H1 (cell line): ENCODE measurements at regions not wholly inside any gene's neighbourhood (a gene's known extent, or its start where the extent isn't known, plus 50 kb on each side); places are given as distances from the start of the nearest gene placed in this dataset.

ENCODE experiments used
- CTCF ChIA-PET: fragments of 300-600 bp; sonication (Branson Sonifier 250); formaldehyde crosslinking; loops from one replicate; lab custom pipeline; 2021; ENCODE audit not compliant: partially characterized antibody; lab: Charles Lee
- POLR2A ChIA-PET: fragments of 300-600 bp; sonication (Branson Sonifier 250); formaldehyde crosslinking; loops from one replicate; lab custom pipeline; 2021; ENCODE audit warnings: inconsistent platforms; ENCODE audit not compliant: partially characterized antibody; lab: Charles Lee
- DNase-seq, 2 experiments: peaks; one replicate each; pipeline versions ENCODE4 v3.0.0 to v3.0.0-alpha.2; 2010 to 2022; ENCODE audit warnings: low spot score in 2 of 2, low read depth in 1 of 2, mixed read lengths in 1 of 2
- FAIRE-seq: peaks from 2 replicates; lab custom pipeline; 2011; peaks lifted over from hg19 to GRCh38; lab: Jason Lieb, UNC
- H2AFZ ChIP-seq: 2 replicates; pipeline ENCODE4 v1.8.1; 2012; ENCODE audit warnings: low read length, inconsistent platforms
- H2AK5ac ChIP-seq: 2 replicates; pipeline ENCODE4 v1.6.1; 2013; ENCODE audit warnings: low read depth, low read length
- H2BK120ac ChIP-seq: replicated peaks from 2 replicates; pipeline ENCODE3; 2013; ENCODE audit warnings: low read depth, low read length, inconsistent platforms
- H2BK12ac ChIP-seq: 2 replicates; pipeline ENCODE4 v1.6.1; 2013; ENCODE audit warnings: low read depth, low read length
- H2BK15ac ChIP-seq: 2 replicates; pipeline ENCODE4 v1.6.1; 2013; ENCODE audit warnings: low read length
- H2BK20ac ChIP-seq: 2 replicates; pipeline ENCODE4 v1.6.1; 2013; ENCODE audit warnings: low read length
- H2BK5ac ChIP-seq: 2 replicates; pipeline ENCODE4 v1.6.1; 2013; ENCODE audit warnings: low read depth, low read length
- H3K14ac ChIP-seq: 2 replicates; pipeline ENCODE4 v1.6.1; 2013; ENCODE audit warnings: inconsistent platforms; ENCODE audit not compliant: insufficient read length
- H3K18ac ChIP-seq: 2 replicates; pipeline ENCODE4 v1.6.1; 2013; ENCODE audit warnings: low read length; ENCODE audit errors: extremely low read depth
- H3K23ac ChIP-seq: 2 replicates; pipeline ENCODE4 v1.6.1; 2013; ENCODE audit warnings: inconsistent platforms; ENCODE audit not compliant: insufficient read length
- H3K23me2 ChIP-seq: 2 replicates; pipeline ENCODE4 v1.6.1; 2013; ENCODE audit warnings: low read depth, low read length
- H3K27ac ChIP-seq: 2 replicates; pipeline ENCODE4 v1.6.1; 2011; ENCODE audit warnings: low read depth, low read length, inconsistent platforms
- H3K27me3 ChIP-seq, 4 experiments: replicated peaks in 1 of 4; 1 replicate in 1 of 4; 2 replicates in 3 of 4; pipeline versions ENCODE4 v1.6.1 to v1.8.1; 2011 to 2013; ENCODE audit warnings: low read length in 3 of 4, mild to moderate bottlenecking in 3 of 4, inconsistent platforms in 2 of 4, mixed read lengths in 2 of 4, moderate library complexity in 1 of 4; ENCODE audit not compliant: control insufficient read depth in 3 of 4, insufficient read depth in 3 of 4; ENCODE audit errors: extremely low read depth in 1 of 4
- H3K36me3 ChIP-seq, 4 experiments: 2 replicates each; pipeline versions ENCODE4 v1.6.1 to v1.8.1; 2011 to 2013; ENCODE audit warnings: mild to moderate bottlenecking in 4 of 4, low read length in 3 of 4, moderate library complexity in 2 of 4, control low read depth in 1 of 4, inconsistent platforms in 1 of 4; ENCODE audit not compliant: insufficient read depth in 4 of 4, control insufficient read depth in 2 of 4
- H3K4ac ChIP-seq: replicated peaks from 2 replicates; pipeline ENCODE3; 2013; ENCODE audit warnings: low read length, low read depth, mixed read lengths, inconsistent platforms; ENCODE audit not compliant: insufficient read length
- H3K4me1 ChIP-seq, 4 experiments: replicated peaks in 1 of 4; 1 replicate in 1 of 4; 2 replicates in 3 of 4; pipeline versions ENCODE4 v1.6.1 to v1.8.1; 2011 to 2013; ENCODE audit warnings: low read length in 3 of 4, inconsistent platforms in 2 of 4, mixed read lengths in 1 of 4; ENCODE audit not compliant: insufficient read depth in 4 of 4, control insufficient read depth in 3 of 4
- H3K4me2 ChIP-seq, 2 experiments: 2 replicates each; pipeline versions ENCODE4 v1.6.1 to v1.8.1; 2011 to 2013; ENCODE audit warnings: low read depth in 2 of 2, low read length in 2 of 2, control low read depth in 1 of 2, inconsistent platforms in 1 of 2, mild to moderate bottlenecking in 1 of 2; ENCODE audit not compliant: insufficient read depth in 1 of 2
- H3K4me3 ChIP-seq, 4 experiments: fragments of 200-600, 300-600 bp in 1 of 4; sonication (generic), shearing (Covaris generic), sonication (Bioruptor Twin) in 1 of 4; 2 replicates each; pipeline versions ENCODE4 v1.5.1 to v1.8.1; 2011 to 2016; ENCODE audit warnings: low read length in 4 of 4, low read depth in 3 of 4, control low read depth in 2 of 4, inconsistent platforms in 2 of 4, mild to moderate bottlenecking in 2 of 4, mixed read lengths in 1 of 4, moderate library complexity in 1 of 4; ENCODE audit not compliant: insufficient read depth in 2 of 4; ENCODE audit errors: extremely low read depth in 1 of 4
- H3K56ac ChIP-seq: replicated peaks from 2 replicates; pipeline ENCODE3; 2013; ENCODE audit warnings: low read depth, mild to moderate bottlenecking, mixed read lengths, low read length, inconsistent platforms; ENCODE audit not compliant: insufficient read length
- H3K79me1 ChIP-seq: 2 replicates; pipeline ENCODE4 v1.6.1; 2013; ENCODE audit warnings: low read depth, low read length, control low read depth
- H3K79me2 ChIP-seq, 2 experiments: 2 replicates each; pipeline versions ENCODE4 v1.6.1 to v1.8.1; 2012 to 2013; ENCODE audit warnings: low read length in 2 of 2, mild to moderate bottlenecking in 2 of 2, inconsistent platforms in 1 of 2; ENCODE audit not compliant: insufficient read depth in 2 of 2, control insufficient read depth in 1 of 2
- H3K9ac ChIP-seq, 4 experiments: replicated peaks in 1 of 4; 1 replicate in 1 of 4; 2 replicates in 3 of 4; pipeline versions ENCODE4 v1.6.1 to v1.8.1; 2011 to 2013; ENCODE audit warnings: low read depth in 3 of 4, low read length in 3 of 4, control low read depth in 2 of 4, mild to moderate bottlenecking in 2 of 4, moderate library complexity in 2 of 4, inconsistent platforms in 1 of 4; ENCODE audit errors: extremely low read depth in 1 of 4
- H3K9me3 ChIP-seq, 2 experiments: 2 replicates each; pipeline versions ENCODE4 v1.6.1 to v1.8.1; 2012 to 2013; ENCODE audit warnings: mild to moderate bottlenecking in 2 of 2, moderate library complexity in 2 of 2, control low read depth in 1 of 2, inconsistent platforms in 1 of 2, low read depth in 1 of 2, low read length in 1 of 2, mixed read lengths in 1 of 2; ENCODE audit not compliant: insufficient read depth in 2 of 2
- H4K20me1 ChIP-seq, 2 experiments: replicated peaks in 1 of 2; 2 replicates each; pipeline versions ENCODE3 to v1.8.1; 2011 to 2013; ENCODE audit warnings: inconsistent platforms in 2 of 2, low read length in 2 of 2, mild to moderate bottlenecking in 1 of 2; ENCODE audit not compliant: insufficient read depth in 2 of 2, control insufficient read depth in 1 of 2
- H4K5ac ChIP-seq: 2 replicates; pipeline ENCODE4 v1.6.1; 2013; ENCODE audit warnings: low read length, low read depth, mixed read lengths, inconsistent platforms; ENCODE audit not compliant: insufficient read length
- H4K8ac ChIP-seq: 2 replicates; pipeline ENCODE4 v1.8.0; 2013; ENCODE audit warnings: mild to moderate bottlenecking, moderate library complexity, low read length, inconsistent platforms; ENCODE audit not compliant: insufficient read depth; ENCODE audit errors: extremely low read depth
- H4K91ac ChIP-seq: replicated peaks from 2 replicates; pipeline ENCODE3; 2013; ENCODE audit warnings: low read length, mixed read lengths, inconsistent platforms; ENCODE audit not compliant: insufficient read length
- BCL11A ChIP-seq, 2 experiments: IDR thresholded peaks; one replicate each; pipeline ENCODE4 v1.6.1; 2011; ENCODE audit warnings: low read depth in 2 of 2, low read length in 2 of 2, mild to moderate bottlenecking in 2 of 2
- EZH2 ChIP-seq: fragments of 200-600 bp; sonication (generic); IDR thresholded peaks from 2 replicates; pipeline ENCODE4 v1.7.1; 2012; ENCODE audit warnings: low read depth, mild to moderate bottlenecking, moderate library complexity, low read length, inconsistent platforms; ENCODE audit not compliant: severe bottlenecking
- JUN ChIP-seq: IDR thresholded peaks from 2 replicates; pipeline ENCODE4 v1.6.1; 2011; ENCODE audit warnings: low read depth, mild to moderate bottlenecking, improper control_type of control experiment, low read length
- KDM1A ChIP-seq: fragments of 200-600, 300-600 bp; sonication (generic); IDR thresholded peaks from 2 replicates; pipeline ENCODE4 v1.7.1; 2016; ENCODE audit warnings: mild to moderate bottlenecking, low read length, borderline replicate concordance
- MAFK ChIP-seq: IDR thresholded peaks from 2 replicates; pipeline ENCODE4 v1.6.1; 2012; ENCODE audit warnings: low read depth, mild to moderate bottlenecking, improper control_type of control experiment, low read length
- NANOG ChIP-seq: IDR thresholded peaks from 2 replicates; pipeline ENCODE4 v1.6.1; 2011; ENCODE audit warnings: low read length, low read depth, mild to moderate bottlenecking, inconsistent platforms; ENCODE audit not compliant: insufficient read depth, poor library complexity, severe bottlenecking
- PHF8 ChIP-seq: fragments of 200-600 bp; sonication (generic); conservative IDR thresholded peaks from 2 replicates; pipeline ENCODE4 v1.7.1; 2012; ENCODE audit warnings: low read depth, mild to moderate bottlenecking, inconsistent platforms, low read length, moderate library complexity
- RAD21 ChIP-seq, 2 experiments: IDR thresholded peaks in 1 of 2; conservative IDR thresholded peaks in 1 of 2; 2 replicates each; pipeline ENCODE4 v1.6.1; 2011; ENCODE audit warnings: low read depth in 2 of 2, low read length in 2 of 2, improper control_type of control experiment in 1 of 2, inconsistent platforms in 1 of 2, mild to moderate bottlenecking in 1 of 2, moderate library complexity in 1 of 2
- SIRT6 ChIP-seq: IDR thresholded peaks from one replicate; pipeline ENCODE4 v1.7.1; 2012; ENCODE audit warnings: low read length, inconsistent platforms
- SP4 ChIP-seq: IDR thresholded peaks from 2 replicates; pipeline ENCODE4 v1.6.1; 2012; ENCODE audit warnings: low read length, inconsistent platforms
- TAF7 ChIP-seq: optimal IDR thresholded peaks from 2 replicates; pipeline ENCODE3; 2011; ENCODE audit warnings: low read depth, mild to moderate bottlenecking, inconsistent platforms, low read length, moderate library complexity, borderline replicate concordance
- TCF12 ChIP-seq: IDR thresholded peaks from 2 replicates; pipeline ENCODE4 v1.6.1; 2011; ENCODE audit warnings: low read depth, mild to moderate bottlenecking, low read length
- TEAD4 ChIP-seq: IDR thresholded peaks from 2 replicates; pipeline ENCODE4 v1.6.1; 2012; ENCODE audit warnings: low read depth, low read length, inconsistent platforms, mixed read lengths
- WGBS, 2 experiments: shearing (Covaris generic) in 1 of 2; methylation state at CpG; one replicate each; pipeline versions ENCODE4 v1.1.6 to v1.1.7; 2013 to 2015; ENCODE audit warnings: low lambda C conversion rate in 2 of 2, mixed read lengths in 2 of 2, inconsistent platforms in 1 of 2, low coverage in 1 of 2, missing lambda C conversion rate in 1 of 2; ENCODE audit not compliant: insufficient replicate concordance in 2 of 2, insufficient coverage in 1 of 2, insufficient read length in 1 of 2; ENCODE audit errors: extremely low coverage in 1 of 2, missing lambda C conversion rate in 1 of 2; 5-methylcytosine and 5-hydroxymethylcytosine counted together

DNA sequence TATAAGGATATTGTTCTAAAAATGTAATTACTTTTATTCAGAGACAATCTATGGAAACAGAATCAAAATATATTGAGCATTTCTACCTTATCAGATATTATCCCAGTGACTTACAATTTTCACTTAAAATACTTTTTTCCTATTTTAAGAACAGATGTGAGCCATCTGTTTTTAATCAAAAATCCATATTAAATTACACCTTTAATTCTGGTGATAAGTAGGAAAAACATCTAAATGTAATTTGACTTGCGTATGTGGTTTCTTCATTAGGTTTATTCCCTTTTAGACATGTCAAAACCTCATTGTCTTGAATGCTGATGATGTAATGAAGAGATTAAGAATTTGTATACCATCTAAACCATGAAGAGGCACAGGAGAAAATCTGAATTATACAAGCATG lies 1118.8 kb upstream of the TMPRSS15 start:
- Histone ChIP-seq H3K23me2 (no peaks in the 10 kb centered on the region), H3K4me3 (no peak overlapping the region), H4K8ac (no peak overlapping the region), H3K79me2 (no peaks in the 10 kb centered on the region), H3K27ac (no peak overlapping the region), H4K5ac (no peak overlapping the region), H4K91ac (no peak overlapping the region), H2BK5ac (no peak overlapping the region), H2AK5ac (no peak overlapping the region), H3K18ac (no peak overlapping the region), H2BK20ac (no peak overlapping the region), H2BK12ac (no peak overlapping the region), H3K36me3 (no peaks in the 10 kb centered on the region), H3K9ac (no peak overlapping the region), H3K79me1 (no peaks in the 10 kb centered on the region), H3K23ac (no peak overlapping the region), H2BK120ac (no peak overlapping the region), H2BK15ac (no peak overlapping the region), H3K4ac (no peak overlapping the region), H2AFZ (no peak overlapping the region), H4K20me1 (no peaks in the 10 kb centered on the region), H3K4me2 (no peak overlapping the region), H3K14ac (no peak overlapping the region), H3K9me3 (no peaks in the 10 kb centered on the region), H3K4me1 (no peaks in the 10 kb centered on the region), H3K27me3 (no peaks in the 10 kb centered on the region)
- WGBS, 2 experiments, result 25% methylated on average over 1 of the region's 1 CpG; no CpG with 5 or more reads in 1 of the 2 experiments
- ChIA-PET POLR2A (no interaction called here), CTCF (interaction anchor here (0.6 to 1.0 kb wide), 2 partner anchors 14 to 982 kb away, joined by 3 to 4 read pairs; no protein-coding TSS in a partner anchor)
- no peak for DNase-seq
- no peak for FAIRE-seq
- TF ChIP-seq SP4 (no peak), TCF12 (no peak), TEAD4 (no peak), MAFK (no peak), TAF7 (no peak), BCL11A (IDR thresholded peaks at IDR 0.05; ENCODE audit: low read depth in 2 of 2, low read length in 2 of 2) (no peak), EZH2 (no peak), JUN (no peak), RAD21 (IDR thresholded peaks at IDR 0.05 in 1 of 2, conservative IDR thresholded peaks at IDR 0.05 in 1 of 2; ENCODE audit: low read depth in 2 of 2, low read length in 2 of 2) (no peak), KDM1A (no peak), SIRT6 (no peak), NANOG (no peak), PHF8 (no peak)
- TF ChIP-seq, all 59 proteins: peak for 0
- no peak overlapping the region for H3K56ac ChIP-seq
